ENCODE measurements at regions not wholly inside any gene's neighbourhood (a gene's known extent, or its start where the extent isn't known, plus 50 kb on each side); places are given as distances from the start of the nearest gene placed in this dataset.
A peak's percentile ranks its signal among the peaks of the same experiment; 100 is the strongest.
"Not testable (repeated sequence)": the region's sequence is repeated elsewhere in the genome, so short reads cannot be mapped to it uniquely, and the experiment has no call there.

- DNase-seq = not testable (repeated sequence)
Observed at GRCh38 chr7:149628361-149629149, 130.9 kb upstream of the ZNF746 start.

- DNase-seq = no peak
Observed at GRCh38 chr7:149627911-149628310, 130.3 kb upstream of the ZNF746 start.

- no peak for DNase-seq
Observed at GRCh38 chr7:149626972-149627371, 129.4 kb upstream of the ZNF746 start.

- no peak for DNase-seq
Observed at GRCh38 chr7:149625947-149626392, 128.4 kb upstream of the ZNF746 start.

GRCh38 chr7:149625340-149625946 lies 127.8 kb upstream of the ZNF746 start:
- peak; percentile 57 to 62 for DNase-seq

GRCh38 chr7:149624419-149625339 lies 127.1 kb upstream of the ZNF746 start:
- peak; percentile 94 for DNase-seq

- peak; percentile 35 to 43 for DNase-seq
Observed at GRCh38 chr7:149624006-149624405, 126.4 kb upstream of the ZNF746 start.

GRCh38 chr7:149623262-149623997 lies 125.8 kb upstream of the ZNF746 start:
- DNase-seq = not testable (repeated sequence)

GRCh38 chr7:149622444-149623210 lies 125.0 kb upstream of the ZNF746 start:
- no peak for DNase-seq

- peak; percentile 40 to 52 for DNase-seq
Observed at GRCh38 chr7:149621776-149622175, 124.2 kb upstream of the ZNF746 start.

- DNase-seq = peak; percentile 33
Observed at GRCh38 chr7:149620961-149621360, 123.4 kb upstream of the ZNF746 start.

GRCh38 chr7:149616898-149617297 lies 119.3 kb upstream of the ZNF746 start:
- no peak for DNase-seq

GRCh38 chr7:149615690-149616270 lies 118.2 kb upstream of the ZNF746 start:
- DNase-seq = no peak

- no peak for DNase-seq
Observed at GRCh38 chr7:149610441-149611011, 112.9 kb upstream of the ZNF746 start.

GRCh38 chr7:149608168-149608567 lies 110.6 kb upstream of the ZNF746 start:
- no peak for DNase-seq

GRCh38 chr7:149607683-149608082 lies 110.1 kb upstream of the ZNF746 start:
- no peak for DNase-seq

- DNase-seq = no peak
Observed at GRCh38 chr7:149606826-149607225, 109.2 kb upstream of the ZNF746 start.

- no peak for DNase-seq
Observed at GRCh38 chr7:149605696-149606095, 108.1 kb upstream of the ZNF746 start.

GRCh38 chr7:149604521-149604920 lies 106.9 kb upstream of the ZNF746 start:
- no peak for DNase-seq

- DNase-seq = peak; percentile 14 to 42
Observed at GRCh38 chr7:149600669-149601330, 103.2 kb upstream of the ZNF746 start.
